ENCODE measurements at regions not wholly inside any gene's neighbourhood (a gene's known extent, or its start where the extent isn't known, plus 50 kb on each side); places are given as distances from the start of the nearest gene placed in this dataset.
"Not testable (repeated sequence)": the region's sequence is repeated elsewhere in the genome, so short reads cannot be mapped to it uniquely, and the experiment has no call there.

GRCh38 chr4:116005037-116005805 lies 891.8 kb upstream of the NDST4 start:
- no peak for DNase-seq

- no peak for DNase-seq
Measured at GRCh38 chr4:116001291-116001690, 887.9 kb upstream of the NDST4 start.

- peak; percentile 3 for DNase-seq
Measured at GRCh38 chr4:115986573-115986972, 873.2 kb upstream of the NDST4 start.

GRCh38 chr4:115975421-115976001 lies 862.1 kb upstream of the NDST4 start:
- DNase-seq = not testable (repeated sequence)

- no peak for DNase-seq
Measured at GRCh38 chr4:115973768-115974167, 860.3 kb upstream of the NDST4 start.

- DNase-seq = no peak
Measured at GRCh38 chr4:115972967-115973366, 859.5 kb upstream of the NDST4 start.

- DNase-seq = no peak
Measured at GRCh38 chr4:115970859-115971258, 857.4 kb upstream of the NDST4 start.

- DNase-seq = no peak
Measured at GRCh38 chr4:115969756-115970155, 856.3 kb upstream of the NDST4 start.

- no peak for DNase-seq
Measured at GRCh38 chr4:115965588-115965987, 852.2 kb upstream of the NDST4 start.

- DNase-seq = not testable (repeated sequence)
Measured at GRCh38 chr4:115956054-115956796, 842.8 kb upstream of the NDST4 start.

- DNase-seq = no peak
Measured at GRCh38 chr4:115950806-115951205, 837.4 kb upstream of the NDST4 start.

GRCh38 chr4:115949974-115950743 lies 836.7 kb upstream of the NDST4 start:
- not testable (repeated sequence) for DNase-seq

GRCh38 chr4:115945026-115945425 lies 831.6 kb upstream of the NDST4 start:
- DNase-seq = no peak

GRCh38 chr4:115944146-115944905 lies 830.9 kb upstream of the NDST4 start:
- no peak for DNase-seq

- no peak for DNase-seq
Measured at GRCh38 chr4:115938764-115939443, 825.5 kb upstream of the NDST4 start.

- no peak for DNase-seq
Measured at GRCh38 chr4:115929373-115929772, 816.0 kb upstream of the NDST4 start.

- DNase-seq = no peak
Measured at GRCh38 chr4:115927382-115927781, 814.0 kb upstream of the NDST4 start.

GRCh38 chr4:115923152-115923551 lies 809.7 kb upstream of the NDST4 start:
- DNase-seq = no peak

- DNase-seq = peak; percentile 3
Measured at GRCh38 chr4:115920637-115921036, 807.2 kb upstream of the NDST4 start.

GRCh38 chr4:115918149-115918548 lies 804.7 kb upstream of the NDST4 start:
- no peak for DNase-seq

GRCh38 chr4:115906428-115906827 lies 793.0 kb upstream of the NDST4 start:
- no peak for DNase-seq

GRCh38 chr4:115883847-115884246 lies 770.4 kb upstream of the NDST4 start:
- no peak for DNase-seq

Data from activated gamma-delta T cell (primary cell).